ENCODE measurements at regions not wholly inside any gene's neighbourhood (a gene's known extent, or its start where the extent isn't known, plus 50 kb on each side); places are given as distances from the start of the nearest gene placed in this dataset.

GRCh38 chr2:160976797-160977196 lies 183.4 kb upstream of the TANK start:
- DNase-seq, result no peak

- DNase-seq, result no peak
These were observed 182.9 kb upstream of the TANK start for GRCh38 chr2:160977376-160977775.

- no peak for DNase-seq
These were observed 182.4 kb upstream of the TANK start for GRCh38 chr2:160977854-160978253.

- no peak for DNase-seq
These were observed 175.7 kb upstream of the TANK start for GRCh38 chr2:160984426-160985077.

GRCh38 chr2:160989778-160990177 lies 170.4 kb upstream of the TANK start:
- DNase-seq, result no peak

GRCh38 chr2:160993654-160994061 lies 166.6 kb upstream of the TANK start:
- DNase-seq, result no peak

GRCh38 chr2:160994141-160995002 lies 165.9 kb upstream of the TANK start:
- DNase-seq, result peak; percentile 42

- DNase-seq, result no peak
These were observed 163.6 kb upstream of the TANK start for GRCh38 chr2:160996584-160996983.

GRCh38 chr2:161004379-161004778 lies 155.8 kb upstream of the TANK start:
- no peak for DNase-seq

GRCh38 chr2:161005170-161005569 lies 155.1 kb upstream of the TANK start:
- no peak for DNase-seq

GRCh38 chr2:161008311-161008710 lies 151.9 kb upstream of the TANK start:
- no peak for DNase-seq

- no peak for DNase-seq
These were observed 149.7 kb upstream of the TANK start for GRCh38 chr2:161010503-161011015.

GRCh38 chr2:161017780-161018470 lies 142.3 kb upstream of the TANK start:
- DNase-seq, result no peak

- no peak for DNase-seq
These were observed 140.9 kb upstream of the TANK start for GRCh38 chr2:161019311-161019710.

- DNase-seq, result no peak
These were observed 139.8 kb upstream of the TANK start for GRCh38 chr2:161020437-161020836.

- no peak for DNase-seq
These were observed 131.6 kb upstream of the TANK start for GRCh38 chr2:161028581-161028980.

GRCh38 chr2:161029321-161029720 lies 130.9 kb upstream of the TANK start:
- DNase-seq, result no peak

- DNase-seq, result no peak
These were observed 129.8 kb upstream of the TANK start for GRCh38 chr2:161030260-161031063.

- no peak for DNase-seq
These were observed 128.7 kb upstream of the TANK start for GRCh38 chr2:161031511-161031910.

GRCh38 chr2:161032635-161033034 lies 127.6 kb upstream of the TANK start:
- no peak for DNase-seq

- no peak for DNase-seq
These were observed 127.1 kb upstream of the TANK start for GRCh38 chr2:161033059-161033660.

GRCh38 chr2:161036926-161037325 lies 123.3 kb upstream of the TANK start:
- no peak for DNase-seq
